ENCODE measurements at regions not wholly inside any gene's neighbourhood (a gene's known extent, or its start where the extent isn't known, plus 50 kb on each side); places are given as distances from the start of the nearest gene placed in this dataset.

DNA sequence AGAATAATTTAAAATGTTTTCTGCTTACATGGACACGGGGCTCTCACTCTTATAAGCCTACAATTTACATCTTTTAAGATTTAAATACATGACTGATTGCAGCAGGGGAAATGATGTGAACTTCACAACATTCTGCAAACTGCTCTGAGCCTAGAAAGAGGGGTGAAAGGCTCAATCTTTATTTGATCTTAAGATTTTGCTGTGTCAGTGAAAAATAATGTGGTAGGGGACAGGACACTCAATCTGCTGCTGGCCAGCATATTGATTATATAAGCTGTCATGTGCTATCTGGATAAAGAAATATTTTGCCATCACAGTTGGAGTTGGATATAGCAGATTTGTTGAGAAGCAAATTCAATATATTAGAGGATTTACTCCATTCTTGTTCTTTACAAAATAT, 2210.5 kb downstream of the PCDH7 start:
- TF ChIP-seq POLR2A (IDR thresholded peaks at IDR 0.05; ENCODE audit: control extremely low read depth in 1 of 2, low read depth in 2 of 2, low read length in 2 of 2) (no peak), FOSL1 (IDR thresholded peaks at IDR 0.05; ENCODE audit: insufficient read depth, low read depth, low read length) (no peak), GABPA (IDR thresholded peaks at IDR 0.05; ENCODE audit: borderline replicate concordance, insufficient read depth, low read length) (no peak), BCL11A (IDR thresholded peaks at IDR 0.05; ENCODE audit: low read depth in 2 of 2, low read length in 2 of 2) (no peak), CEBPB (IDR thresholded peaks at IDR 0.05; ENCODE audit: low read depth, low read length) (no peak), SAP30 (IDR thresholded peaks at IDR 0.05; ENCODE audit: insufficient read depth, insufficient replicate concordance, low read length) (no peak), MAFK (IDR thresholded peaks at IDR 0.05; ENCODE audit: low read depth, low read length) (peak; percentile 48; the same call in 1 of the 2 replicates), POLR2AphosphoS5 (IDR thresholded peaks at IDR 0.05; ENCODE audit: low read depth, low read length) (no peak), YY1 (IDR thresholded peaks at IDR 0.05; ENCODE audit: low read depth, low read length) (no peak), EZH2 (IDR thresholded peaks at IDR 0.05; ENCODE audit: low read depth, low read length, severe bottlenecking) (no peak)
- TF ChIP-seq, protein P1, sequence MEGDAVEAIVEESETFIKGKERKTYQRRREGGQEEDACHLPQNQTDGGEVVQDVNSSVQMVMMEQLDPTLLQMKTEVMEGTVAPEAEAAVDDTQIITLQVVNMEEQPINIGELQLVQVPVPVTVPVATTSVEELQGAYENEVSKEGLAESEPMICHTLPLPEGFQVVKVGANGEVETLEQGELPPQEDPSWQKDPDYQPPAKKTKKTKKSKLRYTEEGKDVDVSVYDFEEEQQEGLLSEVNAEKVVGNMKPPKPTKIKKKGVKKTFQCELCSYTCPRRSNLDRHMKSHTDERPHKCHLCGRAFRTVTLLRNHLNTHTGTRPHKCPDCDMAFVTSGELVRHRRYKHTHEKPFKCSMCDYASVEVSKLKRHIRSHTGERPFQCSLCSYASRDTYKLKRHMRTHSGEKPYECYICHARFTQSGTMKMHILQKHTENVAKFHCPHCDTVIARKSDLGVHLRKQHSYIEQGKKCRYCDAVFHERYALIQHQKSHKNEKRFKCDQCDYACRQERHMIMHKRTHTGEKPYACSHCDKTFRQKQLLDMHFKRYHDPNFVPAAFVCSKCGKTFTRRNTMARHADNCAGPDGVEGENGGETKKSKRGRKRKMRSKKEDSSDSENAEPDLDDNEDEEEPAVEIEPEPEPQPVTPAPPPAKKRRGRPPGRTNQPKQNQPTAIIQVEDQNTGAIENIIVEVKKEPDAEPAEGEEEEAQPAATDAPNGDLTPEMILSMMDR (IDR thresholded peaks at IDR 0.05; ENCODE audit: control extremely low read depth in 1 of 3, insufficient read depth in 1 of 3, low read depth in 1 of 3, low read length in 3 of 3), result no peak
- TF ChIP-seq, protein P2, sequence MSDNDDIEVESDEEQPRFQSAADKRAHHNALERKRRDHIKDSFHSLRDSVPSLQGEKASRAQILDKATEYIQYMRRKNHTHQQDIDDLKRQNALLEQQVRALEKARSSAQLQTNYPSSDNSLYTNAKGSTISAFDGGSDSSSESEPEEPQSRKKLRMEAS (IDR thresholded peaks at IDR 0.05), result no peak
- TF ChIP-seq, protein P3, sequence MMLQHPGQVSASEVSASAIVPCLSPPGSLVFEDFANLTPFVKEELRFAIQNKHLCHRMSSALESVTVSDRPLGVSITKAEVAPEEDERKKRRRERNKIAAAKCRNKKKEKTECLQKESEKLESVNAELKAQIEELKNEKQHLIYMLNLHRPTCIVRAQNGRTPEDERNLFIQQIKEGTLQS (IDR thresholded peaks at IDR 0.05; ENCODE audit: insufficient read depth, low read depth, low read length), result no peak
